NCI-H2107 (cell line): ENCODE measurements at regions not wholly inside any gene's neighbourhood (a gene's known extent, or its start where the extent isn't known, plus 50 kb on each side); places are given as distances from the start of the nearest gene placed in this dataset.
"Not testable (repeated sequence)": the region's sequence is repeated elsewhere in the genome, so short reads cannot be mapped to it uniquely, and the experiment has no call there.

ENCODE experiments used
- DNase-seq: peaks from one replicate; lab custom pipeline; 2025; lab: John Stamatoyannopoulos, UW

DNA sequence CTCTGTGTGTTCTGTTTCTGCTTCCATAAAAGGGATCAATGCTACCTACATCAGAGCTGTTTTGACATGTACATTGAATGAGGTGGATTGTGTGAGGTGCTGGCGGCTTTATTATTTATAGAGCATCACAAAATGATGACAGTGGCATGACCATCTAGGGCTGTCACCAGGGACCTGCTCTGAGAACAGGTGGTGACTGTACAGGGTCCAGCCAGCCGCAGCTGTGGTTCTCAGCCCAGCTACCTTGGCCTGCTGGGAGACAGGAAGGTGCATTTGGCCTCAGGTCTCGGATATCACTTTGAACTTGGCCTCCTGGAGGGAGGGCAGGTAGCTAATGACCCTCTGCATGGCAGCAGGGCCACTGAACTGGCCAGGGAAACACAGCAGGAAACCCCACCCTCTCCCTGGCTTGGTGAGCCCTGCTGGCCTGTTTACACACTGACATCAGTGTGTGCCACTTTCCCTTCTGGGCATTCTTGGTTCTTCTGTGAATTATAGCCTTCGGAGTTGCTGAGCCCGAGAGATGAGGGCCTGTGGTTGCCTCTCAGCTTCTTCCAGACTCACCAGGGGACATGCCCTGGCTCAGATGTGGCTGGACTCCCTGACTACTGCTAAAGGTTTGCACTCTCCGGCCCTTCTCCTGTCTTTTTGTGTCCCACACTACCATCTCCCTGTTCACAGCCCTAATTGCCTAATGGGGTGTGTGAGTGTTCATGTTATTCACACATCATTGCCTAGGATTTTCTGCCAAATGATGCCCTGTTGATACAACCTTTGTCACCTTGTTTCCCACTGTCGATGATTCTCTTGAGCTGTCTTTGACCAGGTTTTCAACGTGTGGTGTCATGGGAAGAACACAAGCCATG lies 109.2 kb upstream of the RAB12 start:
- DNase-seq: no peak

- DNase-seq: peak; percentile 47
Measured at GRCh38 chr18:8501044-8501443, 108.2 kb upstream of the RAB12 start.

GRCh38 chr18:8503248-8503647 lies 106.0 kb upstream of the RAB12 start:
- DNase-seq: no peak

- DNase-seq: no peak
Measured at GRCh38 chr18:8504424-8504823, 104.8 kb upstream of the RAB12 start.

DNA sequence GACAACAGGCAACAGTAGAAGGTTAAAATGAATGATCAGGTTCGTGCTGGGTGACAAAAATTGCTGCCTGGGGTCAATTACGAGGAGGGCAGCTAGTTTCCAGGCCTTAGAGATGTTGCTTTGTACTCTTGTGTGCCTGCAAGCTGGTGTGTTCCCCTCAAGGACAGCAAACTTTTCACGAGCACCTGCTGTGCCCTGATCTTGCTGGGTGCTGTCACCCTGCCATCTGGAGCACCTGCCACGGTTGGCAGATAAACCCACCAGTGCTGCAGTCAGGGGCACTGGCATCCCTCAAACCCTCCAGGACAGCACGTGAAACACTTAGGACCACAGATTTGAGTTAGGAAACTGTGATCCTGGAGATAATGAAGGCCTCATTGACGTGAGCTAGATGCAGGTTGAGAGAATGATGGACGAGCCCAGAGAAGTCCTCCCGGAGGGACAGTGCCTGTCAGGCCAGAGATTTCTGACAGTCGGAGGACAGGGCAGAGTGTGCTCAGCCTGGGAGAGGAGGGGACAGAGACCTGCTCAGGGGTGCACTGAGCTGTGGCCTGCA lies 104.3 kb upstream of the RAB12 start:
- DNase-seq: no peak

DNA sequence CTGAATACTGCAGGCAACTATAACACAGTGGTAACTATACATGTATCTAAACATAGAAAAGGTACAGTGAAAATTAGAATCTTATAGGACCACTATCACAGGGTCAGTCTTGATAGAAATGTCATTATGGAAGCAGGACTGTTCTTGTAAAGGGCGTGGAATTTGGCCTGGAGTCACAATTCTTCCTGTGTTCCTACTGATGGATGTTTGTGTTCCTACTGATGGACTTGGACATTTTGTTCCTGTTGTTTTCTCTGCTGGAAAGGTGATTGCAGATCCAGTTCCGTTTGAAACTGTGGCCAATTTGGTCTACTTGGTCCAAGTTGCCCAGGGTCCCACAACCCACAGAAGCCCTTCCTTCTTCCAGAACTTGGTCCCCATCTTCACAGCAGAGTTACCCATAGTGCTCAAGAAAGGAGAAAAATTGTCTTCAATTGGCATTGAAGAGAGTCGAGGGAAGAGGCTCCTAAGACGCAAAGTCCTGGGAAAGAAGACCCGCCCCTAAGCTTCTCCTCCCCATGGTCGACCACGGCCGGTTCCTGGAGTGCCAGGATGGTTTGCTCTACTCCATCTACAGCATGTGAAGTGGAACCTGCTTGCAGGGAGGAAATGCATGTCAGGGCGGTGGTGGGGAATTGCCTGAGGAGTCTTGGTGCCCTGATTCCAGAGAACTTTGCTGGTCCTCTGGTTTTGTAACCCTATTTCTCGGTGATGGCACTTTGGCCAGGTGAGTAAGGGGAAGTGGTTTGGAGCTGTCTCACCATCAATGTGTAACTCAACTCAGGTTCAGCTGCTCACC lies 102.8 kb upstream of the RAB12 start:
- no peak for DNase-seq

- no peak for DNase-seq
Measured at GRCh38 chr18:8507361-8507760, 101.9 kb upstream of the RAB12 start.

DNA sequence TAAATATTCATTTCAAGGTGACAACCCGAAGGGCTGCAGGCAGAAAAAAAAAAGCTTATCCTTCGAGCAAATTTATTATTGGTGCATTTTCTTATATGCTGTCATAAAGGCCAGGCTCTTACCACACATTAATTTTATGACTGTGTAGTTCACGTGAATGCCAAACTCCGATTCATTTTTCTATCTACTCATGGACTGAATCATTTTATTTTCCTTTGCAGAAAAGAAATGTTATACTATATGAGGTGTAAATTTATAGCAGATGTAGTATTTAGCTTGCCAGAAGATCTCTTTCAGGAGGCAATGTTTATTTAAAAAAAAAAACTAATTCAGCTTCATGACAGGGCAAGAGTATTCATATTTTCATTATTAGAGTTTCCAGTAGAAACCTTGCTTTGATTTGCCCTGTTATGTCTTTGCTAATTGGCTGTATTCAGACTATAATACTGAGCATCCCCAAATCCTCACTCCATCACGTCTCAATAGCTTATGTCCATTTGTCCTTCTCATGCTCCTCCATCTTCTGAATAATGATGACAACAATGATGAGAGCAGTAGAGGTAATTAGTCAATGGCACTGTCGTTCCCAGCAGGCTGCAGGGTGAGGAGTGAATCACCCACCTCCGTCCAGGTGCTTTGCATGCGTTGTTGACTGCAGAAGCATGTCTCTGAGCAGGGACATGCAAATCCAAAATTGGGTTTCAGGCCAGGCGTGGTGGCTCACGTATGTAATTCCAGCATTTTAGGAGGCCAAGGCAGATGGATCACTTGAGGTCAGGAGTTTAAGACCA lies 101.1 kb upstream of the RAB12 start:
- DNase-seq: no peak

DNA sequence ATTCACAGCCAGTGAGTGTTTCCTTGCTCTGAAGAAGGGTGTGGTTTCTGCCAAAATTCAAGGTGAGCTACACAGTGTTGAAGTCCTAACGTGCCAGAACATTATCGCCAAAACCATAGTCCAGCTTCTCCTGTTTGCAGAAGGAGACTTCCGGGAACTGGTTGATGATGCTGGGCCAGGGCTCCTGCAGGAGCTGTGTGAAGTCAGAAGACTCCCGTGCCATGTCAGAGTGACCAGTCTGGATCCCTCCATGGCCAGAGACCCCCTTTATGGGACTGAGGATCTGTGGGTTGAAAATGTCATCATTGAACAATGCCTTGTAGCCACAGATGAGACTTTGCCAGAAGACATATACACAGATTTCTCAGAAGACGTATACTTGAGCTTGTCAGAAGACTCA lies 96.0 kb upstream of the RAB12 start:
- DNase-seq: no peak

DNA sequence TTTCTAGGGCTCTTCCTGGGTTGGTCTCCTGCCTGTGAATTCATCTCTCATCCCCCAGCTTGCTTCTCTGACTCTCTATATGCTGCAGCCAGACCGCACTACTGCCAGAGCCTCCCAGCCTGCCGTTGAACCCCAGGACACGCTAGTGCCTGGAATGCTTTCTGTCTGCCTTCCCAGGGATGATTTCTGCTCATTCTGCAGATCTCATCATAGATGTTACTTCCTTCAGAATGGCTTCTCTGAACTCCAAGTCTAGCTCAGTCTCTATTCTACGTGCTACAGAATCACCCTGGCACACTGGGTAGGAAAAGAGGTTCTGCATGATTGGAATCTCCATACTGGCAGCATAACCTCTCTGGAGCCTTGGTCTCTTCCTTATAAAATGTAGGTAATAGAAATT lies 94.8 kb upstream of the RAB12 start:
- no peak for DNase-seq

GRCh38 chr18:8515142-8515865 lies 93.9 kb upstream of the RAB12 start:
- no peak for DNase-seq

DNA sequence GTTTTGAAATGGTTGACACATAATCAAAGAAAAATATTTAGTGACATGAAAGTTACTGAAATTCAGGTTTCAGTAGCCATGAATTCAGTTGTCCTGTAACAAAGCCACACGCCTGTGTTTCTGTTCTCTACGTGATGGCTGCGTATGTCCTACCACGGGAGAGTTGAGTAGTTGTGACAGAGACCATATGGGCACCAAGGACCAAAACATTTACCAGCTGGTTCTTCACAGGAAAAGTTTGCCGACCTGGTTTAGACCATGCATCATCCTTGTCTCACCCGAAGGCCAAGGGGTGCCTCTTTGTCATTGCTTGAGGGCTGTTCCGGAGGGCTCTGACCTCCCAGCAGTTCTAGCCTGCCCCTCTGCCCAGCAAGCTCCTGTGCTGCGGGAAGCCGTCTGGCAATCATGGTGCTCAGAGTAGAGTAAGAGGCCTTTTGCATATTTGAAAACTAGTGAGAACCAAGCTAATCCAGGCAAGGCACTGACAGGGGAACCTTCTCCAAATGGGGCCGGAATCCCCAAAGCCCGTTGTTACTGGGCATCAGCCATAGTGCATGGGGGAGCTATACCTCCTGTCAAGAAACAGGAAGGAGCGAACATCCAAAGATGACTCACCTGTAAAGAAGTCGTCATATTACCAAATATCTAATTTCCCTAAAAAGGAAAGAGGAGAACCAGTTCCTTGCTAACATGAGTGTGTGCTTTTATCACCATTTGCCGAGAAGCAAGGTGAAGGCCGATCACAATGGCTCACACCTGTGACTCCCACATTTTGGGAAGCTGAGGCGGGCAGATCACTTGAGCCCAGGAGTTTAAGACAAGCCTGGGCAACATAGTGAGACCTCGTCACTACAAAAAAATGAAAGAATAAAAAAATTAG lies 92.6 kb upstream of the RAB12 start:
- no peak for DNase-seq

DNA sequence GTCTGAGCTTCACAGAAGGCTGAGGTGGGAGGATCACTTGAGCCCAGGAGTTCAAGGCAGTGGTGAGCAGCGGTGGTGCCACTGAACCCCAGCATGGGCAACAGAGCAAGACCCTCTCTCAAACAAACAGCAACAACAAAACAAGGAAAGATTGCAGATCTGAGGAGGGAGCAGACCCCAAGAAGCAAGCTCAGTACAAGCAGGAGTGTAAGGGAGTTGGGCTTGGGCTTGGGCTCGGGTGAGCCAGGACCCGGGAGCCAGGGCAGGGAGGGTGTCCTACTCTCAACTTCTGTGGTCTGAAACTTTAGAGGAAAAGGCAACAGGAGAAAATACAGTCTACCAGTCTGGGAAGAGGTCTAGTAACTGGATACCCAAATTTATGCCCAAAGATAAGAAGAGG lies 92.0 kb upstream of the RAB12 start:
- DNase-seq: no peak

DNA sequence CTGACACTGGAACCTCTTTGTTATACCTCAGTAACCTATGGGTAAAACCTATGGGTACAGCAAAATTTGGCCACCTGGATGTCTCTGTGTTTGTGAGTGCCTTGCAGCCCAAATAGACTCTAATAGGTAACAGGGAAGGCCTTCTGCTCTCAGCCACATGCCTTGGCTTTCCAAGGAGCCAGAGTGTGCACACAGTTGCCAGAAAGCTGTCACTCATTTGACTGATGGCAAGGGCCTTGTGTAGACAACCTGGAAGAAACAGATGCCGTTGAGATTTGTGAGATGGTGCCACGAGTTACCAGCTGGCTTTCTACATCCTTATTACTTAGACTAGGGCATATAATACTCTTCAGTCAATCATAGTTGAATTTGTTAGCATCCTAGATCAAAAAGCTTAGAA lies 90.1 kb upstream of the RAB12 start:
- no peak for DNase-seq

DNA sequence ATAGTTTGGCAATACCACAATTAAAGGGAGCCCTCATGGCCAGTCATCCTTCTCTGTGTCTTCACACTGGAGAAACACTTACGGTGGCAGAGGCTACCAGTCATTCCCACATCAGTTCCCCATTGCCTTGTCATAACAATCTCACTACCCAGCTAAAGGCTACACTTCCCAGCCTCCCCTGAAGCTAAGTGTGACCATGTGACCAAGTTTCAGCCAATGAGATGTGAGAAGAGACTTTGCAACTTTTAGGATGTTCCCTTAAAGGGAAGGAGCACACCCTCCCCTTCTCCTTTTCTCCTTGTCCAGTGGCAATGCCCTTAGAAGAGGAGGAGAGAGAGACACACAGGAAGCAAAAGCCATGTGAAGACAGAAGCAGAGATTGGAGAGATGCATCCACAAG lies 89.0 kb upstream of the RAB12 start:
- no peak for DNase-seq

GRCh38 chr18:8522756-8523155 lies 86.5 kb upstream of the RAB12 start:
- no peak for DNase-seq

GRCh38 chr18:8525692-8526091 lies 83.5 kb upstream of the RAB12 start:
- DNase-seq: no peak

DNA sequence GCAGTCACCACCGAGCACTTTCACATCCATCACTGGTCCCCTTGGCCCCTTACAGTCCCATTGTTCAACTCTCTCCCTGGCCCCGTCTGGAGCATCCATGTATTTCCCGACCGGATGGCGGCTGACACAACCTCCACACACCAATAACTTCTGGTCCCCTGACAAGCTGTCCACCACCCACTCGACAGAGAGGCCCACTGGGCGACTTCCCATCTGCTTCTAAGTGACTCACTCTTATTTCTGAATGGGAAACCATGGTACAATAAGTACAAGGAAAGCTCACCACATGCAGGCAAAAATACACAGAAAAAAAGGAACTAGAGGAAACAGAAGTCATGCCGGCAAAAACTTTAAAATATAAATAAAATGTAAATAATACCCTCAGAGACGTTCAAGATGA lies 82.9 kb upstream of the RAB12 start:
- DNase-seq: no peak

GRCh38 chr18:8529609-8530008 lies 79.6 kb upstream of the RAB12 start:
- no peak for DNase-seq

DNA sequence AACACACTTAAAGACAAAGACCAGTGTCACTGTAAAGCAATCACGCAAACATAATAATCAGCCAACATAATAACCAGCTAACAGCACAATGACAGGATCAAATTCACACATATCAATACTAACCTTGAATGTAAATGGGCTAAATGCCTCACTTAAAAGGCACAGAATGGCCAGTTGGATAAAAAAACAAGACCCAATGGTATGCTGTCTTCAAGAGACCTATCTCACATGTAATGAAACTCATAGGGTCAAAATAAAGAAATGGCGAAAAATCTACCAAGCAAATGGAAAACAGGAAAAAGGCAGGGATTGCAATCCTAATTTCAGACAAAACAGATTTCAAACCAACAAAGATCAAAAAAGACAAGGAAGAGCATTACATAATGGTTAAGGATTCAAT lies 78.2 kb upstream of the RAB12 start:
- not testable (repeated sequence) for DNase-seq

GRCh38 chr18:8536231-8536630 lies 73.0 kb upstream of the RAB12 start:
- no peak for DNase-seq
